PC-9 (cell line): ENCODE measurements at regions not wholly inside any gene's neighbourhood (a gene's known extent, or its start where the extent isn't known, plus 50 kb on each side); places are given as distances from the start of the nearest gene placed in this dataset.

Experiments
- BruUV-seq: library from RNA; stranded (reverse); fragments of 400-500 nt; replicated peaks from 2 replicates; lab custom pipeline; 2021; lab: Mats Ljungman, UMichigan
- CTCF ChIA-PET: fragments of 300-600 bp; sonication (Branson Sonifier 250); formaldehyde crosslinking; loops from one replicate; lab custom pipeline; 2022; ENCODE audit warnings: antibody characterized with exemption; lab: Charles Lee
- POLR2A ChIA-PET: fragments of 300-600 bp; sonication (Branson Sonifier 250); formaldehyde crosslinking; loops from one replicate; lab custom pipeline; 2022; ENCODE audit warnings: antibody characterized with exemption; ENCODE audit not compliant: unreplicated experiment; lab: Charles Lee
- DNase-seq, 2 experiments: peaks; one replicate each; pipeline versions ENCODE4 v3.0.0 to v3.0.0-alpha.2; 2015 to 2022; ENCODE audit warnings: mixed read lengths in 1 of 2
- H2AFZ ChIP-seq: fragments of 200-600 bp; sonication (generic); 2 replicates; pipeline ENCODE4 v1.8.1; 2017; ENCODE audit warnings: antibody characterized with exemption
- H3F3A ChIP-seq: fragments of 200-600 bp; sonication (generic); 2 replicates; pipeline ENCODE4 v1.8.1; 2017; ENCODE audit warnings: antibody characterized with exemption, mild to moderate bottlenecking, low read depth; ENCODE audit not compliant: insufficient read depth
- H3K27ac ChIP-seq: fragments of 200-600 bp; sonication (generic); 2 replicates; pipeline ENCODE4 v1.6.1; 2016; ENCODE audit warnings: mixed run types
- H3K27me3 ChIP-seq: fragments of 200-600 bp; sonication (generic); 2 replicates; pipeline ENCODE4 v1.6.1; 2016; ENCODE audit warnings: low read depth, mixed run types; ENCODE audit not compliant: insufficient read depth
- H3K36me3 ChIP-seq: fragments of 200-600 bp; sonication (generic); 2 replicates; pipeline ENCODE4 v1.6.1; 2016; ENCODE audit warnings: low read depth, mixed run types
- H3K4me1 ChIP-seq: fragments of 200-600 bp; sonication (generic); replicated peaks from 2 replicates; pipeline ENCODE4 v1.6.1; 2016; ENCODE audit warnings: mixed run types; ENCODE audit not compliant: insufficient read depth
- H3K4me2 ChIP-seq: fragments of 200-600 bp; sonication (generic); 2 replicates; pipeline ENCODE4 v1.6.1; 2017; ENCODE audit warnings: mixed run types
- H3K4me3 ChIP-seq: fragments of 200-600 bp; sonication (generic); 2 replicates; pipeline ENCODE4 v1.6.1; 2016; ENCODE audit warnings: mixed run types
- H3K79me2 ChIP-seq: fragments of 200-600 bp; sonication (generic); 2 replicates; pipeline ENCODE4 v1.6.1; 2017; ENCODE audit warnings: low read depth, mixed run types
- H3K9me2 ChIP-seq: fragments of 200-600 bp; sonication (generic); 2 replicates; pipeline ENCODE4 v1.8.1; 2017; ENCODE audit warnings: mild to moderate bottlenecking; ENCODE audit not compliant: insufficient read depth
- H3K9me3 ChIP-seq: fragments of 200-600 bp; sonication (generic); 2 replicates; pipeline ENCODE4 v1.8.1; 2016; ENCODE audit warnings: low read depth; ENCODE audit not compliant: insufficient read depth
- H4K20me1 ChIP-seq: fragments of 200-600 bp; sonication (generic); 2 replicates; pipeline ENCODE4 v1.8.1; 2017; ENCODE audit not compliant: insufficient read depth
- EZH2 ChIP-seq: fragments of 200-600 bp; sonication (generic); IDR thresholded peaks from 2 replicates; pipeline ENCODE4 v1.8.0; 2017; ENCODE audit warnings: antibody characterized with exemption, low read depth
- intact Hi-C: fragments of 100-400 bp; cut with micrococcal nuclease; formaldehyde crosslinking; loops from one replicate; pipeline ENCODE4 v1.10.0; 2022; ENCODE audit not compliant: unreplicated experiment
- TF ChIP-seq, protein P1 (sequence below): fragments of 200-600 bp; sonication (generic); conservative IDR thresholded peaks from 2 replicates; pipeline ENCODE4 v1.6.1; 2017; ENCODE audit warnings: mixed run types, antibody characterized with exemption, mild to moderate bottlenecking, moderate library complexity

DNA sequence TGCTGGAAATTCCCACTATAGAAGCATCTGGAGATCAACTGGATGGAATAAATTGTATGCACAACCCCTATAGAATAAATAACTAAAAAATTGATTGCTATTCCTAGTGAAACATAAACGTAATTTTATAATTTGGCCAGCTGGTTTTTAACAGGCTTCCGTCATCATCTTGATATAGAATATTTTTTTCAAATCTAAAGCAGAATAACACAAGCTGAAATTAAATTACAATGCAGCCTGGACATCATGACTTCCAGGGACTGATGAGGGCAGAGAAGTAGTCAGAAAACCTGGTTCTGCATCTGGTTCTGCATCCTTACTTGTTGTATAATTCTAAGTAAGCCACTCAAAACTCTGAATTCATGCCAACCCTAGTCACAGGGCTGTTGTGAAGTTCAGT, 146.1 kb downstream of the MEX3B start:
- H4K20me1 ChIP-seq = no peaks in the 10 kb centered on the region
- CTCF ChIA-PET = interaction anchor here (0.6 kb wide), 1 partner anchor 44 kb away, joined by 3 read pairs; no protein-coding TSS in a partner anchor
- H3K9me2 ChIP-seq = no peaks in the 10 kb centered on the region
- H3K27me3 ChIP-seq = no peaks in the 10 kb centered on the region
- no peak overlapping the region for H3K4me2 ChIP-seq
- no peaks in the 10 kb centered on the region for H3K4me1 ChIP-seq
- H3K27ac ChIP-seq = no peak overlapping the region
- intact Hi-C loops = no loop called here
- no peaks in the 10 kb centered on the region for H3K79me2 ChIP-seq
- no peaks in the 10 kb centered on the region for H3K9me3 ChIP-seq
- no TSS peak for BruUV-seq
- no peak overlapping the region for H3K4me3 ChIP-seq
- TF ChIP-seq, protein P1, sequence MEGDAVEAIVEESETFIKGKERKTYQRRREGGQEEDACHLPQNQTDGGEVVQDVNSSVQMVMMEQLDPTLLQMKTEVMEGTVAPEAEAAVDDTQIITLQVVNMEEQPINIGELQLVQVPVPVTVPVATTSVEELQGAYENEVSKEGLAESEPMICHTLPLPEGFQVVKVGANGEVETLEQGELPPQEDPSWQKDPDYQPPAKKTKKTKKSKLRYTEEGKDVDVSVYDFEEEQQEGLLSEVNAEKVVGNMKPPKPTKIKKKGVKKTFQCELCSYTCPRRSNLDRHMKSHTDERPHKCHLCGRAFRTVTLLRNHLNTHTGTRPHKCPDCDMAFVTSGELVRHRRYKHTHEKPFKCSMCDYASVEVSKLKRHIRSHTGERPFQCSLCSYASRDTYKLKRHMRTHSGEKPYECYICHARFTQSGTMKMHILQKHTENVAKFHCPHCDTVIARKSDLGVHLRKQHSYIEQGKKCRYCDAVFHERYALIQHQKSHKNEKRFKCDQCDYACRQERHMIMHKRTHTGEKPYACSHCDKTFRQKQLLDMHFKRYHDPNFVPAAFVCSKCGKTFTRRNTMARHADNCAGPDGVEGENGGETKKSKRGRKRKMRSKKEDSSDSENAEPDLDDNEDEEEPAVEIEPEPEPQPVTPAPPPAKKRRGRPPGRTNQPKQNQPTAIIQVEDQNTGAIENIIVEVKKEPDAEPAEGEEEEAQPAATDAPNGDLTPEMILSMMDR = no peak
- TF ChIP-seq EZH2 = no peak
- POLR2A ChIA-PET = no interaction called here
- H2AFZ ChIP-seq = no peak overlapping the region
- H3F3A ChIP-seq = no peaks in the 10 kb centered on the region
- DNase-seq = no peak
- H3K36me3 ChIP-seq = no peaks in the 10 kb centered on the region

DNA sequence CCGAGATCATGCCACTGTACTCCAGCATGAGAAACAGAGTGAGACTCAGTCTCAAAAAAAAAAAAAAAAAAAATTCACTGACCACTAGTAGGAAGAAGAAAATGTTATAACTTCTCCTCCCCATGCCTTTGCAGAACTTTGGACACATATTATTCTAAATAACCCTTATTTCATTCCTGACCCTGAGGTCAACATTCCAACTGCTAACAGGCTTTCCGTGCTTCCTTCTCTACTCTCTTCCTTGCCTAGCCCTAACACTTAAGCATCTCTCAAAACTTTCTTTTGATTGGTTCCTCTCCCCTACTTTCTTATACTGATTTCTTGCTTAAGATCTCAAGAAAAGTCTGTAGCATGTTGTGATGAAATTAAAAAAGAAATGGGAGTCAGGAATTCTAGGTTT, 146.8 kb downstream of the MEX3B start:
- intact Hi-C loops = no loop called here
- POLR2A ChIA-PET = no interaction called here
- no peak for DNase-seq
- Histone ChIP-seq H4K20me1 (no peaks in the 10 kb centered on the region), H3K27me3 (no peaks in the 10 kb centered on the region), H2AFZ (no peak overlapping the region), H3K36me3 (no peaks in the 10 kb centered on the region), H3K4me1 (no peaks in the 10 kb centered on the region), H3K9me3 (no peaks in the 10 kb centered on the region), H3K79me2 (no peaks in the 10 kb centered on the region), H3F3A (no peaks in the 10 kb centered on the region), H3K9me2 (no peaks in the 10 kb centered on the region), H3K4me2 (no peak overlapping the region), H3K27ac (no peak overlapping the region), H3K4me3 (no peak overlapping the region)
- no peak for TF ChIP-seq EZH2
- TF ChIP-seq, protein P1 = no peak
- BruUV-seq = no TSS peak
- CTCF ChIA-PET = no interaction called here

DNA sequence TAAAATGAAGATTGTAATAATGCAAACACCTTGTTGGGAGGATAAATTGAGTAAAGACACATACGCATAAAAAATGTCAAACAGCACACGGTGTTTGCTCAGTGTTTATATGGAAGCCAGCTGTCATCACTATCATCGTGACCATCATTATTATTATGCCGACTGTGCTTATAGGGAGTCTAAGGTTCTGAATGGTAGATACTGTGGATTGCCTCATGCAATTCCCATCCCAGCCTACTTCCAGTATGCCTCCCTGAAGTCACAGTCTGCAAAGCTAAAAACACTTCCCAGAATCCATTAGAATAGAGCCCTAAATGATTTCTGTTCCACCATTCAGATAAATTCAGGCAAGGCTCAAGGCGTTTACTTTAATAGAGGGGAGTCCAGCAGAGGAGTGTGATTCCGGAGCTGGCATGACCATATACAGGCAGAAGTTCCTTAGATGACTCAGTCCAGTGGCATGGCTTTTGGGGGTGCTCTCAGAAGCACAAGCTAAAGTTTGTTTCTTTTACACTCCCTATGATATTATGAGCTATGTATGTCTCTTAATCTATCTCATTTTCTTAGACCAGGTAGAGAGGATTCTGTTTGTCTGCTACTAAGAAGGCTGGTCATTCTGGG, 148.7 kb downstream of the MEX3B start:
- no peak for DNase-seq
- H4K20me1 ChIP-seq = no peaks in the 10 kb centered on the region
- H2AFZ ChIP-seq = no peak overlapping the region
- no peaks in the 10 kb centered on the region for H3K9me2 ChIP-seq
- BruUV-seq = no TSS peak
- H3K36me3 ChIP-seq = no peaks in the 10 kb centered on the region
- no peak overlapping the region for H3K27ac ChIP-seq
- H3K4me2 ChIP-seq = no peak overlapping the region
- ChIA-PET POLR2A (no interaction called here), CTCF (no interaction called here)
- no peaks in the 10 kb centered on the region for H3K79me2 ChIP-seq
- no peaks in the 10 kb centered on the region; the same call in 1 of the 2 replicates for H3K27me3 ChIP-seq
- no peaks in the 10 kb centered on the region for H3K9me3 ChIP-seq
- TF ChIP-seq, protein P1 = no peak
- no peak for TF ChIP-seq EZH2
- intact Hi-C loops = no loop called here
- H3F3A ChIP-seq = no peaks in the 10 kb centered on the region
- no peaks in the 10 kb centered on the region for H3K4me1 ChIP-seq
- H3K4me3 ChIP-seq = no peak overlapping the region
